GM12891 (cell line): ENCODE measurements at regions not wholly inside any gene's neighbourhood (a gene's known extent, or its start where the extent isn't known, plus 50 kb on each side); places are given as distances from the start of the nearest gene placed in this dataset.
"Not testable (repeated sequence)": the region's sequence is repeated elsewhere in the genome, so short reads cannot be mapped to it uniquely, and the experiment has no call there.

Experiments used
- POLR2A ChIP-seq: IDR thresholded peaks from 2 replicates; pipeline ENCODE4 v1.6.1; 2011; ENCODE audit warnings: low read depth, low read length, control low read depth
- POLR2AphosphoS5 ChIP-seq: IDR thresholded peaks from 2 replicates; pipeline ENCODE4 v1.6.1; 2011; ENCODE audit warnings: low read depth, low read length, control low read depth
- SPI1 ChIP-seq: IDR thresholded peaks from 2 replicates; pipeline ENCODE4 v1.6.1; 2011; ENCODE audit warnings: low read depth, low read length, control low read depth
- TAF1 ChIP-seq: IDR thresholded peaks from 2 replicates; pipeline ENCODE4 v1.6.1; 2011; ENCODE audit warnings: low read depth, low read length, control low read depth

- TF ChIP-seq POLR2A, TAF1, POLR2AphosphoS5, SPI1: not testable (repeated sequence)
Observed at GRCh38 chr2:126956773-126957172, 58.1 kb downstream of the TEX51 start.
